Stomach (tissue), 8 donors: ENCODE measurements at regions not wholly inside any gene's neighbourhood (a gene's known extent, or its start where the extent isn't known, plus 50 kb on each side); places are given as distances from the start of the nearest gene placed in this dataset.

Experiments used
- DNase-seq, 2 donors: peaks; one replicate each; pipeline versions ENCODE4 v3.0.0 to v3.0.0-alpha.2; 2013 to 2019
- H3K27ac ChIP-seq, 5 donors: fragments of 200-600 bp in 4 of 5; sonication (generic) in 4 of 5; one replicate each; pipeline ENCODE4 v1.5.1; 2013 to 2019; ENCODE audit warnings: mild to moderate bottlenecking in 1 of 5, moderate library complexity in 1 of 5
- H3K27me3 ChIP-seq, 3 donors: fragments of 200-600 bp; sonication (generic); one replicate each; pipeline ENCODE4 v1.5.1; 2017 to 2019; ENCODE audit warnings: mixed run types in 1 of 3
- H3K36me3 ChIP-seq, 4 donors: fragments of 200-600 bp; sonication (generic); 1 replicate in 3 of 4; 2 replicates in 1 of 4; pipeline ENCODE4 v1.5.1; 2016 to 2019
- H3K4me1 ChIP-seq, 4 donors: fragments of 200-600 bp; sonication (generic); one replicate each; pipeline ENCODE4 v1.5.1; 2016 to 2019
- H3K4me3 ChIP-seq, 4 donors: fragments of 200-600 bp; sonication (generic) in 3 of 4; one replicate each; pipeline ENCODE4 v1.5.1; 2016 to 2019; ENCODE audit warnings: mild to moderate bottlenecking in 1 of 4
- H3K9me3 ChIP-seq, 4 donors: fragments of 200-600 bp; sonication (generic); one replicate each; pipeline ENCODE4 v1.5.1; 2016 to 2019
- CTCF ChIP-seq, 7 experiments: fragments of 450-650 bp in 4 of 7; fragments of 200-600 bp in 3 of 7; sonication (generic) in 3 of 7; IDR thresholded peaks; one replicate each; pipeline ENCODE4 v1.5.1; 2016 to 2019; ENCODE audit warnings: antibody characterized with exemption in 7 of 7, control low read depth in 2 of 7, mild to moderate bottlenecking in 1 of 7
- EP300 ChIP-seq: sonication (generic); formaldehyde crosslinking; IDR thresholded peaks from one replicate; pipeline ENCODE4 v1.6.1; 2017; ENCODE audit warnings: antibody characterized with exemption
- POLR2A ChIP-seq, 4 donors: fragments of 450-650 bp; IDR thresholded peaks; one replicate each; pipeline ENCODE4 v1.6.1; 2016; ENCODE audit warnings: antibody characterized with exemption in 4 of 4, control low read depth in 2 of 4, mild to moderate bottlenecking in 1 of 4, moderate library complexity in 1 of 4
- POLR2AphosphoS5 ChIP-seq, 3 donors: sonication (generic); formaldehyde crosslinking; IDR thresholded peaks; one replicate each; pipeline ENCODE4 v1.6.1; 2016; ENCODE audit warnings: antibody characterized with exemption in 3 of 3
- WGBS, 5 donors: extraction: QIAGEN DNeasy Blood & Tissue Kit in 3 of 5; methylation state at CpG; one replicate each; pipeline versions ENCODE4 v1.1.5 to v1.1.7; 2013 to 2018; 5-methylcytosine and 5-hydroxymethylcytosine counted together
- intact Hi-C: fragments of 100-400 bp; cut with DNase I; formaldehyde crosslinking; loops from one replicate; pipeline ENCODE4 v1.15.1; 2023; ENCODE audit warnings: low total_unique reads
- donor health status: healthy with polysubstance abuse.
- donor health status: Bipolar disorder and iron deficiency.
- donor health status: healthy.

- peaks cover 0 to 5% (median 2%) of the 10 kb centered on the region in 4 donors for H3K4me1 ChIP-seq
- peaks cover 0 to 5% (median 0%) of the 10 kb centered on the region in 4 donors for H3K9me3 ChIP-seq
Measured at GRCh38 chr18:76699923-76700322, 122.4 kb upstream of the ZNF236 start.

GRCh38 chr18:76697441-76697901, 124.9 kb upstream of the ZNF236 start:
- Histone ChIP-seq H3K27me3 (peaks cover 0 to 36% (median 3%) of the 10 kb centered on the region in 3 donors), H3K27ac (peak overlapping the region in 2 of 5 donors; percentile 9 to 52), H3K36me3 (no peaks in the 10 kb centered on the region), H3K4me3 (peak overlapping the region in 1 of 4 donors; percentile 17), H3K4me1 (peaks cover 0 to 5% (median 2%) of the 10 kb centered on the region in 4 donors), H3K9me3 (peaks cover 0 to 5% (median 0%) of the 10 kb centered on the region in 4 donors)
- DNase-seq, result peak in 1 of 2 donors; percentile 74
- TF ChIP-seq EP300, result no peak
- no peak for TF ChIP-seq CTCF (IDR thresholded peaks at IDR 0.05)
- no peak for TF ChIP-seq POLR2AphosphoS5 (IDR thresholded peaks at IDR 0.05)
- TF ChIP-seq POLR2A (IDR thresholded peaks at IDR 0.05), result no peak
- WGBS, 5 donors, result 4 to 16% (median 12%) methylated on average over 13 of the region's 13 CpGs
- intact Hi-C loops, result no loop called here

More at GRCh38 chr18:76699923-76700322, 122.4 kb upstream of the ZNF236 start:
- intact Hi-C loops, result no loop called here
- TF ChIP-seq POLR2AphosphoS5 (IDR thresholded peaks at IDR 0.05) (no peak), EP300 (no peak), POLR2A (IDR thresholded peaks at IDR 0.05) (no peak), CTCF (IDR thresholded peaks at IDR 0.05) (no peak)
- WGBS, 5 donors, result 78 to 84% (median 83%) methylated on average over 11 of the region's 11 CpGs
- no peak overlapping the region for H3K4me3 ChIP-seq
- H3K36me3 ChIP-seq, result no peaks in the 10 kb centered on the region
- no peak overlapping the region for H3K27ac ChIP-seq
- H3K27me3 ChIP-seq, result peaks cover 0 to 36% (median 3%) of the 10 kb centered on the region in 3 donors
- peak in 1 of 2 donors; percentile 59 for DNase-seq

- 44 to 52% (median 49%) methylated on average over 7 of the region's 7 CpGs for WGBS, 5 donors
- Histone ChIP-seq H3K36me3 (no peaks in the 10 kb centered on the region), H3K27me3 (peaks cover 0 to 38% (median 0%) of the 10 kb centered on the region in 3 donors), H3K9me3 (peaks cover 0 to 5% (median 0%) of the 10 kb centered on the region in 4 donors), H3K27ac (no peak overlapping the region), H3K4me3 (no peak overlapping the region), H3K4me1 (peaks cover 0 to 5% (median under 1%) of the 10 kb centered on the region in 4 donors)
- no peak for TF ChIP-seq POLR2AphosphoS5 (IDR thresholded peaks at IDR 0.05)
- no peak for TF ChIP-seq POLR2A (IDR thresholded peaks at IDR 0.05)
- no peak for TF ChIP-seq EP300
- no peak for TF ChIP-seq CTCF (IDR thresholded peaks at IDR 0.05)
- intact Hi-C loops, result no loop called here
- no peak for DNase-seq
Measured at GRCh38 chr18:76691800-76692199, 130.6 kb upstream of the ZNF236 start.

GRCh38 chr18:76689646-76690264, 132.6 kb upstream of the ZNF236 start:
- Histone ChIP-seq H3K27ac (no peak overlapping the region), H3K4me3 (no peak overlapping the region), H3K4me1 (peaks cover 0 to 12% (median 9%) of the 10 kb centered on the region in 4 donors), H3K36me3 (no peaks in the 10 kb centered on the region), H3K27me3 (peaks cover 0 to 33% (median 0%) of the 10 kb centered on the region in 3 donors), H3K9me3 (no peaks in the 10 kb centered on the region)
- no peak for DNase-seq
- WGBS, 5 donors, result 64 to 73% (median 73%) methylated on average over 7 of the region's 7 CpGs
- intact Hi-C loops, result loop anchor here (10.0 kb wide), 1 partner anchor 285 kb away; no protein-coding TSS in a partner anchor
- TF ChIP-seq EP300 (no peak), POLR2A (IDR thresholded peaks at IDR 0.05) (no peak), POLR2AphosphoS5 (IDR thresholded peaks at IDR 0.05) (no peak), CTCF (IDR thresholded peaks at IDR 0.05) (no peak)
